GM20000 (cell line): ENCODE measurements at regions not wholly inside any gene's neighbourhood (a gene's known extent, or its start where the extent isn't known, plus 50 kb on each side); places are given as distances from the start of the nearest gene placed in this dataset.

Experiments used
- DNase-seq: peaks from one replicate; pipeline ENCODE4 v3.0.0; 2012; ENCODE audit warnings: low spot score
- TF ChIP-seq, protein P1 (sequence below): IDR thresholded peaks from 2 replicates; pipeline ENCODE4 v1.5.1; 2012; ENCODE audit warnings: mild to moderate bottlenecking, control low read depth; ENCODE audit errors: extremely low read depth, missing control alignments

DNA sequence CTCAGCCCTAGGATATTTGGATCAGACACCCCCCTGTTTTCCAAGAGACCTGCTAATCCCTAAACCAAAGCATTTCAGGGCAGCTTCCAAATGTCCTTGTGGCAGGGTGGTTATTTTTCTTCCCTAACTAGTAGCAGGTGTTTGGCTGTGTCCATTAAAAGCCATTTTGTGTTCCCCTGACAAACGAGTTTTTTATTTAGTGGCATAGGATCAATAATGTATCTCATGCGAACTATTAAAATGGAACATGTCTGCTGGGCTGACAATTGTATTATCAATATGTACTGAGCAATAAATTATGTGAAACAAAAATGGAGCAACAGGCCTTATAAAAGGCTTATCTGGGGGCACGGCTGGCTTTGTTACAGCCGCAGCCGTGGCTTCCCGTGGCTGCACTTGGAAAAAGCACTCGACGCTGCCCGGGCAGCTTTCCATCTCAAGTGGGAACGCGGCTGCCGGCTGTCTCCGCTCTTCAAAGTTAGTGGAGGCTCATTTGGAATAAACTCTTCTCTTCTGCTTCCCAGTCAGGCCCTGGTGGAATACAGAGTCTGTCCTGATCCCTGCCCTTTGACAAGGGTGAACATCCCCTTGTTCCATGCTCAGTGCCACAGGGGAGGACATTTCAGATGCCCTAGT, 554.3 kb downstream of the TYW1 start:
- TF ChIP-seq, protein P1, sequence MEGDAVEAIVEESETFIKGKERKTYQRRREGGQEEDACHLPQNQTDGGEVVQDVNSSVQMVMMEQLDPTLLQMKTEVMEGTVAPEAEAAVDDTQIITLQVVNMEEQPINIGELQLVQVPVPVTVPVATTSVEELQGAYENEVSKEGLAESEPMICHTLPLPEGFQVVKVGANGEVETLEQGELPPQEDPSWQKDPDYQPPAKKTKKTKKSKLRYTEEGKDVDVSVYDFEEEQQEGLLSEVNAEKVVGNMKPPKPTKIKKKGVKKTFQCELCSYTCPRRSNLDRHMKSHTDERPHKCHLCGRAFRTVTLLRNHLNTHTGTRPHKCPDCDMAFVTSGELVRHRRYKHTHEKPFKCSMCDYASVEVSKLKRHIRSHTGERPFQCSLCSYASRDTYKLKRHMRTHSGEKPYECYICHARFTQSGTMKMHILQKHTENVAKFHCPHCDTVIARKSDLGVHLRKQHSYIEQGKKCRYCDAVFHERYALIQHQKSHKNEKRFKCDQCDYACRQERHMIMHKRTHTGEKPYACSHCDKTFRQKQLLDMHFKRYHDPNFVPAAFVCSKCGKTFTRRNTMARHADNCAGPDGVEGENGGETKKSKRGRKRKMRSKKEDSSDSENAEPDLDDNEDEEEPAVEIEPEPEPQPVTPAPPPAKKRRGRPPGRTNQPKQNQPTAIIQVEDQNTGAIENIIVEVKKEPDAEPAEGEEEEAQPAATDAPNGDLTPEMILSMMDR: no peak
- DNase-seq: no peak

DNA sequence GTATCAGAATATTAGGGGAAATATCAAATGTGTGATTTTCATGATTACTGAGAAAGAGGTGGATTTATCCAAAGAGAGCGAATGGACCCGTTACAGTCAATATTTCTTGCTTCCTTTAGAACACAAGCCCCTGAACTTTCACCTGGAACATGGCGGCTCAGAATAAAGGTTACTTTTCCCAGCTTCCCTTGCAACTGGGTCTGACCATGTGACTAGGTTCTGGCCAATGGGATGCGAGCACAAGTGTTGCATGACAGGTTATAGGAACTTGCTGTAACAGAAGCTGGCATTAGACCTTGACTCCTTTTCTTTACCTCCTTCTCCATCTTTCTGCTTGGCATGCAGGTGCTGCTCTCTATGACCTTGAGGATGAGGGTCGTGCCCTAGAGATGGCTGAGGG, 556.1 kb downstream of the TYW1 start:
- TF ChIP-seq, protein P1: no peak
- DNase-seq: no peak

DNA sequence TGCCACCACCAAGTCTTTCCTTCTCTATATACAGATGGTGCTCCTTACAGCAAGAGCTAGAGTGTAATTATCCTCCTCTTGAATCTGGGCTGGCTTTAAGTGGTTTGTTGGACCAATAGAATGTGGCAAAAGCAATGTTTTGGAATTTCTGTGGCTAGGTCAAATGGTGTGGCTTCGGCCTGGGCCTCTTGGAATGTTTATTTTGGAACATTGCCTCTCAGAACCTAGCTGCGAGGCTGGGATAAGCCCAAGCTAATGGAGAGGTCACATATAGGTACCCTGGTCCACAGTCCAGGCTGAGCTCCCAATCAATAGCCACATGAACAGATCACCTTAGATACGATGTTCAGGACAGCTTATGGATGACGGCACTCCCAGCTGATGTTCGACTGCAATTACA, 556.7 kb downstream of the TYW1 start:
- TF ChIP-seq, protein P1: no peak
- DNase-seq: no peak

DNA sequence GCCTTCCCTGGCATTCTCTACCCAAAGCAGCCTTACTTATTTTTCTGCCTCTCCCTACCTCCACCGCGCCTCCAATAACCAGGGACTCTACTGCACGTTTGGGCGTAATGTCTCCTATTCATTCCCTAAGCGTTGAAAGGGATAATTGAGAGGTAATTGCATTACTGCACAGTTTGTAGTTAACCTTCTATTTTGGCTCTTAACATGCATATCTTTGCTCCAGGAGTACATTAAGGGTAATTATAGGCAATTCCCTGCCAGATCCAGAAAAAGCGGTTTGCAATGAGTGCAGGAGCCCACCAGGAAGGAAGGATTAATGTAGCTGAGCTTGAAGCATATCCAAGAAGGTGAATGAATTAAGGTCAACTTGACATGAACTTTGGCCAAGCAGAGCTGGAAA, 558.4 kb downstream of the TYW1 start:
- DNase-seq: no peak
- TF ChIP-seq, protein P1: no peak

DNA sequence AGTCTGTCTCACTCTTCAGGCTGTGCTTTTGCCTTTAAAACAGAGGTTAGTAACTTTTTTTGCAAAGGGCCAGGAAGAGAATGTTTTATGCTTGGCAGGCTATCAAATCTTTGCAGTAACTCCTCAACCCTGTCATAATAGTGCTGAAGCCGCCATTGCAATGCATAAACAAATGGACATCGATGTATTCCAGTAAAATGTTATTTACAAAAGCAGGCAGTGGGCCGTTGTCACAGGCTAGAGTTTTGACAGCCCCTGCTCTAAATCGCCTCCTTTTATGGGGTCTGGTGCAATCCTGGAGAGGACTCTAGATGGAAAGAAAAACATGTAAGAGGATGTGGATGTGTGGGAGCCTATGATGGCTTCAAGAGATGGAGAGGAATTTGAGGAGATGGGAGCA, 568.3 kb downstream of the TYW1 start:
- no peak for DNase-seq
- TF ChIP-seq, protein P1: no peak

DNA sequence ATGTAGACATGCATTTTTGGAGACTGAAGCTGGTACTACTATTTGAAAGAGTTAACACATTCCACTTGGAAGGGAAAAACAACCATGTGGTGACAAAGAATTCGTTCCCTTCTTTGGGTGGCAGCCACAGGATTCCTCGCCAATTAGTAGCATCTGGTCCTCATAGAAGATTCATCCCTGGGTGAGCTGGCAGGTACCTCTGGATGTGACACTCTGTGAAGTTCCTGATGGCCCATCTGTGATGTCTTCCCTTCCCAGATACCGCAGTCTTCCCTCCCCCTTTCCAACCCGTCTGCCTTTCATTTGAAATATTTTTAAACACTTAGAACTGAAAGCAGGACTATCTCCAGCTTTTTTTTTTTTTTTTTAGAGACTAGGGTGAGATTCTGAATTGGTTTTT, 569.5 kb downstream of the TYW1 start:
- DNase-seq: no peak
- TF ChIP-seq, protein P1: no peak

DNA sequence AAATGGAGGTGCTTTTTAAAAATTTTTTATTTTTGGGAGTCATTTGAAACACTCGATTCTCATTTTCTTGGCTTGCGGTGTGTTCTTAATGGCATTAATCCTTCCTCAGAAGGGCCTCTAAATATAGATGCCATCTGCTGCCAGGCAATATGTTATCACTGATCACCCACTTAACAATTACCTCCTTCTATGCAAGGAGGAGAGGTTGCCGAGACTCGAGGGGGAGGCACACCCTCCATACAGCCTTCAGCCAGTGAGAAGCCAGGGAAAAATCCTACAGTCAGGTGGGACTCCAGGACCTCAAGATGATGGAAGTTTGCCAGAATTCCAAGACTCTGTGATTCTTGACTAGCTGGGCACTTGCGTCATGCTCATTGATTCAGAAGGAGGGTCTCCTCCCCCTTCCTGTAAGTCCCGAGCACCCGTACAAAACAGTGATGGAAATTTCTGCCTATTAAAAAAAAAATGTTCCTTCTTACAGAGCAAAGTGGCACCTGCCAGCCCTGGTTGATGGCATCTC, 574.5 kb downstream of the TYW1 start:
- no peak for DNase-seq
- TF ChIP-seq, protein P1: no peak
